ENCODE measurements at regions not wholly inside any gene's neighbourhood (a gene's known extent, or its start where the extent isn't known, plus 50 kb on each side); places are given as distances from the start of the nearest gene placed in this dataset.

- H3F3A ChIP-seq (replicated peaks; ENCODE audit: insufficient read depth) = no peaks in the 10 kb centered on the region
- H3K4me2 ChIP-seq = no peak overlapping the region
- no peaks in the 10 kb centered on the region for H3K9me3 ChIP-seq
- no peak for DNase-seq
- no peaks in the 10 kb centered on the region for H4K20me1 ChIP-seq (ENCODE audit: insufficient read depth)
- H3K27ac ChIP-seq (ENCODE audit: low read depth in 2 of 2, low read length in 1 of 2) = no peak overlapping the region
- no peaks in the 10 kb centered on the region for H3K9me2 ChIP-seq
- H3K4me1 ChIP-seq (ENCODE audit: control insufficient read depth in 1 of 2, insufficient read depth in 2 of 2, low read depth in 1 of 2, low read length in 1 of 2) = peaks cover 0 to 2% of the 10 kb centered on the region in 2 experiments; a peak in 1 of 4 replicates
- H2AFZ ChIP-seq (ENCODE audit: low read depth) = no peak overlapping the region
- ChIA-PET CTCF (no interaction called here), POLR2A (no interaction called here)
- no peaks in the 10 kb centered on the region for H3K27me3 ChIP-seq (ENCODE audit: insufficient read depth)
- no peak overlapping the region for H3K4me3 ChIP-seq (ENCODE audit: low read depth in 2 of 2, low read length in 1 of 2)
- no peak overlapping the region for H3K9ac ChIP-seq
- WGBS (ENCODE audit: low lambda C conversion rate) = 75% methylated on average over 14 of the region's 21 CpGs
- H3K79me2 ChIP-seq (ENCODE audit: insufficient read depth) = no peaks in the 10 kb centered on the region
- no peaks in the 10 kb centered on the region for H3K36me3 ChIP-seq (replicated peaks in 1 of 2; ENCODE audit: control insufficient read depth in 1 of 2, insufficient read depth in 2 of 2, low read length in 1 of 2)
- TF ChIP-seq FOSL2 (IDR thresholded peaks at IDR 0.05; ENCODE audit: borderline replicate concordance, low read depth) (no peak), SIN3A (IDR thresholded peaks at IDR 0.05; ENCODE audit: borderline replicate concordance, low read depth, low read length) (no peak), EZH2phosphoT487 (IDR thresholded peaks at IDR 0.05; ENCODE audit: borderline replicate concordance, low read depth) (no peak)
Observed at GRCh38 chr6:167208819-167209576, 51.2 kb upstream of the GPR31 start.

- H3K27me3 ChIP-seq (ENCODE audit: insufficient read depth) = no peaks in the 10 kb centered on the region
- H2AFZ ChIP-seq (ENCODE audit: low read depth) = no peak overlapping the region
- 48% methylated on average over 6 of the region's 9 CpGs for WGBS (ENCODE audit: low lambda C conversion rate)
- no peaks in the 10 kb centered on the region for H3K9me3 ChIP-seq
- no peaks in the 10 kb centered on the region for H3K9me2 ChIP-seq
- no peak overlapping the region for H3K27ac ChIP-seq (ENCODE audit: low read depth in 2 of 2, low read length in 1 of 2)
- no peaks in the 10 kb centered on the region for H3K79me2 ChIP-seq (ENCODE audit: insufficient read depth)
- ChIA-PET CTCF (no interaction called here), POLR2A (no interaction called here)
- H3K4me2 ChIP-seq = no peak overlapping the region
- TF ChIP-seq FOXJ3 (CRISPR knock-in tag; IDR thresholded peaks at IDR 0.05) (no peak), CHD2 (IDR thresholded peaks at IDR 0.05; ENCODE audit: low read length, partially characterized antibody) (no peak), RXRA (IDR thresholded peaks at IDR 0.05; ENCODE audit: borderline replicate concordance, low read depth) (no peak), YY1 (IDR thresholded peaks at IDR 0.05; ENCODE audit: low read depth) (no peak), NFIC (IDR thresholded peaks at IDR 0.05; ENCODE audit: borderline replicate concordance) (no peak), TEAD4 (IDR thresholded peaks at IDR 0.05; ENCODE audit: borderline replicate concordance, insufficient read depth) (no peak), SMC3 (IDR thresholded peaks at IDR 0.05; ENCODE audit: low read depth, low read length) (no peak), USF2 (IDR thresholded peaks at IDR 0.05; ENCODE audit: borderline replicate concordance, low read depth, low read length) (no peak), TCF12 (IDR thresholded peaks at IDR 0.05) (no peak), FOSL2 (IDR thresholded peaks at IDR 0.05; ENCODE audit: borderline replicate concordance, low read depth) (no peak), ELF1 (IDR thresholded peaks at IDR 0.05) (no peak), JUND (IDR thresholded peaks at IDR 0.05) (no peak), TAF1 (IDR thresholded peaks at IDR 0.05; ENCODE audit: borderline replicate concordance, low read depth, low read length) (no peak), GATA2 (CRISPR knock-in tag; IDR thresholded peaks at IDR 0.05) (no peak), FOXM1 (IDR thresholded peaks at IDR 0.05; ENCODE audit: low read depth) (no peak)
- TF ChIP-seq, protein P1, sequence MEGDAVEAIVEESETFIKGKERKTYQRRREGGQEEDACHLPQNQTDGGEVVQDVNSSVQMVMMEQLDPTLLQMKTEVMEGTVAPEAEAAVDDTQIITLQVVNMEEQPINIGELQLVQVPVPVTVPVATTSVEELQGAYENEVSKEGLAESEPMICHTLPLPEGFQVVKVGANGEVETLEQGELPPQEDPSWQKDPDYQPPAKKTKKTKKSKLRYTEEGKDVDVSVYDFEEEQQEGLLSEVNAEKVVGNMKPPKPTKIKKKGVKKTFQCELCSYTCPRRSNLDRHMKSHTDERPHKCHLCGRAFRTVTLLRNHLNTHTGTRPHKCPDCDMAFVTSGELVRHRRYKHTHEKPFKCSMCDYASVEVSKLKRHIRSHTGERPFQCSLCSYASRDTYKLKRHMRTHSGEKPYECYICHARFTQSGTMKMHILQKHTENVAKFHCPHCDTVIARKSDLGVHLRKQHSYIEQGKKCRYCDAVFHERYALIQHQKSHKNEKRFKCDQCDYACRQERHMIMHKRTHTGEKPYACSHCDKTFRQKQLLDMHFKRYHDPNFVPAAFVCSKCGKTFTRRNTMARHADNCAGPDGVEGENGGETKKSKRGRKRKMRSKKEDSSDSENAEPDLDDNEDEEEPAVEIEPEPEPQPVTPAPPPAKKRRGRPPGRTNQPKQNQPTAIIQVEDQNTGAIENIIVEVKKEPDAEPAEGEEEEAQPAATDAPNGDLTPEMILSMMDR (IDR thresholded peaks at IDR 0.05) = no peak
- TF ChIP-seq, protein P2, sequence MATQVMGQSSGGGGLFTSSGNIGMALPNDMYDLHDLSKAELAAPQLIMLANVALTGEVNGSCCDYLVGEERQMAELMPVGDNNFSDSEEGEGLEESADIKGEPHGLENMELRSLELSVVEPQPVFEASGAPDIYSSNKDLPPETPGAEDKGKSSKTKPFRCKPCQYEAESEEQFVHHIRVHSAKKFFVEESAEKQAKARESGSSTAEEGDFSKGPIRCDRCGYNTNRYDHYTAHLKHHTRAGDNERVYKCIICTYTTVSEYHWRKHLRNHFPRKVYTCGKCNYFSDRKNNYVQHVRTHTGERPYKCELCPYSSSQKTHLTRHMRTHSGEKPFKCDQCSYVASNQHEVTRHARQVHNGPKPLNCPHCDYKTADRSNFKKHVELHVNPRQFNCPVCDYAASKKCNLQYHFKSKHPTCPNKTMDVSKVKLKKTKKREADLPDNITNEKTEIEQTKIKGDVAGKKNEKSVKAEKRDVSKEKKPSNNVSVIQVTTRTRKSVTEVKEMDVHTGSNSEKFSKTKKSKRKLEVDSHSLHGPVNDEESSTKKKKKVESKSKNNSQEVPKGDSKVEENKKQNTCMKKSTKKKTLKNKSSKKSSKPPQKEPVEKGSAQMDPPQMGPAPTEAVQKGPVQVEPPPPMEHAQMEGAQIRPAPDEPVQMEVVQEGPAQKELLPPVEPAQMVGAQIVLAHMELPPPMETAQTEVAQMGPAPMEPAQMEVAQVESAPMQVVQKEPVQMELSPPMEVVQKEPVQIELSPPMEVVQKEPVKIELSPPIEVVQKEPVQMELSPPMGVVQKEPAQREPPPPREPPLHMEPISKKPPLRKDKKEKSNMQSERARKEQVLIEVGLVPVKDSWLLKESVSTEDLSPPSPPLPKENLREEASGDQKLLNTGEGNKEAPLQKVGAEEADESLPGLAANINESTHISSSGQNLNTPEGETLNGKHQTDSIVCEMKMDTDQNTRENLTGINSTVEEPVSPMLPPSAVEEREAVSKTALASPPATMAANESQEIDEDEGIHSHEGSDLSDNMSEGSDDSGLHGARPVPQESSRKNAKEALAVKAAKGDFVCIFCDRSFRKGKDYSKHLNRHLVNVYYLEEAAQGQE (IDR thresholded peaks at IDR 0.05; ENCODE audit: low read depth, low read length) = no peak
- TF ChIP-seq, protein P3, sequence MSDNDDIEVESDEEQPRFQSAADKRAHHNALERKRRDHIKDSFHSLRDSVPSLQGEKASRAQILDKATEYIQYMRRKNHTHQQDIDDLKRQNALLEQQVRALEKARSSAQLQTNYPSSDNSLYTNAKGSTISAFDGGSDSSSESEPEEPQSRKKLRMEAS (IDR thresholded peaks at IDR 0.05; ENCODE audit: low read depth) = no peak
- TF ChIP-seq, protein P4, sequence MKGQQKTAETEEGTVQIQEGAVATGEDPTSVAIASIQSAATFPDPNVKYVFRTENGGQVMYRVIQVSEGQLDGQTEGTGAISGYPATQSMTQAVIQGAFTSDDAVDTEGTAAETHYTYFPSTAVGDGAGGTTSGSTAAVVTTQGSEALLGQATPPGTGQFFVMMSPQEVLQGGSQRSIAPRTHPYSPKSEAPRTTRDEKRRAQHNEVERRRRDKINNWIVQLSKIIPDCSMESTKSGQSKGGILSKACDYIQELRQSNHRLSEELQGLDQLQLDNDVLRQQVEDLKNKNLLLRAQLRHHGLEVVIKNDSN (IDR thresholded peaks at IDR 0.05; ENCODE audit: borderline replicate concordance, low read depth) = no peak
- H3K4me1 ChIP-seq (ENCODE audit: control insufficient read depth in 1 of 2, insufficient read depth in 2 of 2, low read depth in 1 of 2, low read length in 1 of 2) = peaks cover 0 to 2% of the 10 kb centered on the region in 2 experiments; a peak in 1 of 4 replicates
- no peak overlapping the region for H3K9ac ChIP-seq
- no peaks in the 10 kb centered on the region for H3K36me3 ChIP-seq (replicated peaks in 1 of 2; ENCODE audit: control insufficient read depth in 1 of 2, insufficient read depth in 2 of 2, low read length in 1 of 2)
- no peak overlapping the region for H3K4me3 ChIP-seq (ENCODE audit: low read depth in 2 of 2, low read length in 1 of 2)
- H4K20me1 ChIP-seq (ENCODE audit: insufficient read depth) = no peaks in the 10 kb centered on the region
- no peaks in the 10 kb centered on the region for H3F3A ChIP-seq (replicated peaks; ENCODE audit: insufficient read depth)
- DNase-seq = no peak
Observed at GRCh38 chr6:167209577-167209975, 51.8 kb upstream of the GPR31 start.

All from SK-N-SH (cell line).